GM12873 (cell line): ENCODE measurements at regions not wholly inside any gene's neighbourhood (a gene's known extent, or its start where the extent isn't known, plus 50 kb on each side); places are given as distances from the start of the nearest gene placed in this dataset.

Experiments used
- TF ChIP-seq, protein P1 (sequence below): IDR thresholded peaks from 2 replicates; pipeline ENCODE4 v1.5.1; 2012; ENCODE audit warnings: low read depth, mild to moderate bottlenecking, moderate library complexity, low read length, control low read depth; ENCODE audit not compliant: insufficient read depth; ENCODE audit errors: missing control alignments

DNA sequence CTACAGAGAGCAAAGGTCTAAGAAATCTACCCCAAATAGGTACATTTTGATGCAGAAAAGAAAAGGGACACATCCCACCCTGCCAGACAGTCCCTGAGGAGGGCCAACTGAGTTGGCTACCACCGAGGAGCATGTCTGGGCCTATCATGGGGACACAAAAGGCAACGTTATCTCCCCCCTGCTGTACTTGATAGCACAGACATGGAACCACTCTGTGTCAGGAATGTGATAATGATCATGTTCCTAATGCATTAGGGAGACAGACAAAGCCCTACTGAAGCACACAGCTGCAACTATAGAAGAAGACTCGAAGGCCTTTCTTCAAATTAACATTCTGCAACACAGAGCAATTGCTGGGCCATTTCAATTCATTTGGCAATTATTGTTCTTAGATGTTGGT is 84.5 kb downstream of the ENC1 start:
- TF ChIP-seq, protein P1, sequence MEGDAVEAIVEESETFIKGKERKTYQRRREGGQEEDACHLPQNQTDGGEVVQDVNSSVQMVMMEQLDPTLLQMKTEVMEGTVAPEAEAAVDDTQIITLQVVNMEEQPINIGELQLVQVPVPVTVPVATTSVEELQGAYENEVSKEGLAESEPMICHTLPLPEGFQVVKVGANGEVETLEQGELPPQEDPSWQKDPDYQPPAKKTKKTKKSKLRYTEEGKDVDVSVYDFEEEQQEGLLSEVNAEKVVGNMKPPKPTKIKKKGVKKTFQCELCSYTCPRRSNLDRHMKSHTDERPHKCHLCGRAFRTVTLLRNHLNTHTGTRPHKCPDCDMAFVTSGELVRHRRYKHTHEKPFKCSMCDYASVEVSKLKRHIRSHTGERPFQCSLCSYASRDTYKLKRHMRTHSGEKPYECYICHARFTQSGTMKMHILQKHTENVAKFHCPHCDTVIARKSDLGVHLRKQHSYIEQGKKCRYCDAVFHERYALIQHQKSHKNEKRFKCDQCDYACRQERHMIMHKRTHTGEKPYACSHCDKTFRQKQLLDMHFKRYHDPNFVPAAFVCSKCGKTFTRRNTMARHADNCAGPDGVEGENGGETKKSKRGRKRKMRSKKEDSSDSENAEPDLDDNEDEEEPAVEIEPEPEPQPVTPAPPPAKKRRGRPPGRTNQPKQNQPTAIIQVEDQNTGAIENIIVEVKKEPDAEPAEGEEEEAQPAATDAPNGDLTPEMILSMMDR, result no peak

DNA sequence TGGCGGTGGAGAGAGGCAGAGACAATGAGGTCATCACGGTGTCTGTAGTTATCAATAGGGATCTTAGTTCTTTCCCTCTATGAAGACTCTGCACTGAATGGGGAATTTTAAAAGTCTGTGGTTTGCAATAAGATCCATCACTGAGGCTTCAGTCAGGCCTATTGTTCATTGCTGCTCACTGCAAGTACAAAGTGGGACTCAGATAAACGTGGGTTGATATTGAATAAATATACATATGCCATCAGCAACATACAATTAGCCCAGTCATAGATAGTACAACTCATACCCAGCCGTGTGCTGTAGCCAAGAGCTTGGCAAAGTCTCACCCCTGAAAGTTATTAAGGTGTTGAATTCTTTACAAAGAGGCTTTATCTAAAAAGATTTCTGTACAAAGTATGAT is 88.4 kb downstream of the ENC1 start:
- TF ChIP-seq, protein P1, result no peak

GRCh38 chr5:74550927-74551326 is 89.6 kb downstream of the ENC1 start:
- TF ChIP-seq, protein P1, result no peak

DNA sequence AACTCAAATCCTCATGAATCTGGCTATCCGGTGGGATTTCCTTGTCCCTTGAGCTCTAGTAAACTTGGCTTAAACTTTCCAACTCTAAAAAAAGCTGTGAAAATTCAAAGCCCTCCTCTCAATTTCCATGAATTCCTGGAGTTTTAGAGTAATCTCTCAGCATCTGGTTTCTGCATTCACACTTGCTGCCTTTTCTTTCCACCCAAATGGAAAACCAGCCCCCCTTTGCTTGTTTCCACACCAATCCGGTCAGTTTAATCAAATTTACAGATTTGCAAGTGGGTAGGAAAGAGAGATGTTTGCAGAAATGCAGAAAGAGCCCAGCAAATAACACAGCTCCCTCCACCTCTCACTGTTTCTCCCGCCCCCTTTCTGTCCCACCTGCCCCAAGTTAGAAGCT is 91.1 kb downstream of the ENC1 start:
- TF ChIP-seq, protein P1, result no peak

- TF ChIP-seq, protein P1, result no peak
Measured at GRCh38 chr5:74546796-74547195, 93.7 kb downstream of the ENC1 start.

DNA sequence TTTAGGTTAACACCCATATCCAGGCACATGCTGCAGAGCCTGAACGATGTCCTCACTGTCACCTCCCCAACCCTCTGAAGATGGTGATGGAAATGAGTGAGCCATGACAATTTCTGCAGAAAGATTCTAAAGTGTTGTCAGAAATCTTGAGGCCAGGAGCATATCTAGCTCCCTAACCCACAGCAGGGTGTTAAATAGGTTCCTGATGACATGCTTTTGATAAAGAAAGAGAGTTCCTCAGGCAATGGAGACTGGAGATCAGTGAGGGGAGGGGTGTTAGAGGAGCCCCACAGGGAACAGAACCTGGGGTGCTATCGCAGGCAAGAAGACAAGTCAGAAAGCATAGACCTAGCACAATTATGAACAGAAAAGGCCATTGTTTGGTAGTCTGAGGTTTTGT is 95.7 kb downstream of the ENC1 start:
- TF ChIP-seq, protein P1, result no peak

DNA sequence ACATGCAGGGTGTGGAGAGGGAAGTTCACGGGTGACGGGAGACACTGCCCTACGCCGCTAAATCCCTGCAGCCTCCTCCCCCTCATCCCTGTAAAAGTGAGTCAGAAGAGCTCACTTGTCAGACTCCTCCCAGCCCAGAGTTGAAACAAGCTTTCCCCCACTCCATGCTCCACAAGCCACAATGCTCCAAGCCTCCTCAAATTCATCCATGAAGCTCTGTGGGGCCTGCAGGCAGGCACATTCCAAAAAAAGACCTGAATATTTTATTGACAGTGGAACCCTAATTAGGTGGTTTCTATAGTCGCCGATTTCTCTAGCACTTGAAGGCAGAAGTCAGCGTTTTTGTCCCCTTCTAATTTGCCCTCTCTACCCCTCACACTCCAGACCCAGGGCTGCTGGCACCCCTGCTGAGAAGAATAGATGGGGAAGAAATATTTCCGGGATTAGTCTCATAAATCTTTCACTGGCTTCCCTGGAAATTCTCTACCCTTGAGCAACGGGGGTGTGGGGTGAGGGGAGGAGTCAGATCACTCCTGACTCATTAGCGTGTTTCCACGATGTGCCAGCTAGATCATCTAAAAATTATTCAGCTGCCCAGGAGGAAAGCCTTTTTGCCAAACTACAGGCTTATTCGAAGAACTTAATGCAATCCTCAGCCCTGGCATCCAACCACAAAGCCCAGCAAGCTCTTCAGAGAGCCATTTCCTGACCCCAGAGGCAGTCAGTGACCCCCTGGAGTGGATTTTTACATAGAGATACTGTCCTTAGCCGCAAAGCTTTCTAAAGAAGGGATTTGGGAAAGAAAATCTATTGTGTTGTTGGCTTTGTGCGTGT is 97.1 kb downstream of the ENC1 start:
- TF ChIP-seq, protein P1, result no peak
